ACC112 (cell line): ENCODE measurements at regions not wholly inside any gene's neighbourhood (a gene's known extent, or its start where the extent isn't known, plus 50 kb on each side); places are given as distances from the start of the nearest gene placed in this dataset.

ENCODE experiments used
- H2AFZ ChIP-seq: fragments of 200-600 bp; sonication (generic); one replicate; pipeline ENCODE4 v1.6.0; 2017; ENCODE audit warnings: antibody characterized with exemption, low read length; ENCODE audit not compliant: unreplicated experiment
- H3K27ac ChIP-seq: fragments of 200-600 bp; sonication (generic); 2 replicates; pipeline ENCODE4 v1.5.1; 2014; ENCODE audit warnings: low read depth, mild to moderate bottlenecking, antibody characterized with exemption, low read length, moderate library complexity
- H3K27me3 ChIP-seq: fragments of 200-600 bp; sonication (generic); 2 replicates; pipeline ENCODE4 v1.6.1; 2014; ENCODE audit warnings: mild to moderate bottlenecking, antibody characterized with exemption, low read length, moderate library complexity, mixed read lengths; ENCODE audit not compliant: insufficient read depth
- H3K36me3 ChIP-seq: fragments of 200-600 bp; sonication (generic); 2 replicates; pipeline ENCODE4 v1.6.1; 2016; ENCODE audit warnings: mild to moderate bottlenecking, antibody characterized with exemption, low read length, moderate library complexity, mixed read lengths; ENCODE audit not compliant: insufficient read depth
- H3K4me1 ChIP-seq: fragments of 200-600 bp; sonication (generic); one replicate; pipeline ENCODE4 v1.6.1; 2016; ENCODE audit warnings: low read length, mixed read lengths; ENCODE audit not compliant: insufficient read depth, unreplicated experiment, control insufficient read depth
- H3K4me3 ChIP-seq: fragments of 200-600 bp; sonication (generic); 2 replicates; pipeline ENCODE4 v1.5.1; 2014; ENCODE audit warnings: mild to moderate bottlenecking, low read depth, low read length
- H3K79me2 ChIP-seq: fragments of 200-600 bp; sonication (generic); one replicate; pipeline ENCODE4 v1.6.0; 2016; ENCODE audit warnings: low read length; ENCODE audit not compliant: control insufficient read depth, unreplicated experiment, insufficient read depth

GRCh38 chr13:33751151-33751550, 66.8 kb upstream of the RFC3 start:
- no peaks in the 10 kb centered on the region for H3K36me3 ChIP-seq
- no peaks in the 10 kb centered on the region for H3K4me1 ChIP-seq
- H2AFZ ChIP-seq, result no peak overlapping the region
- H3K27me3 ChIP-seq, result no peaks in the 10 kb centered on the region
- H3K4me3 ChIP-seq, result no peak overlapping the region
- H3K27ac ChIP-seq, result no peak overlapping the region
- no peaks in the 10 kb centered on the region for H3K79me2 ChIP-seq

GRCh38 chr13:33752094-33752493, 65.9 kb upstream of the RFC3 start:
- Histone ChIP-seq H3K27me3 (no peaks in the 10 kb centered on the region), H2AFZ (no peak overlapping the region), H3K79me2 (no peaks in the 10 kb centered on the region), H3K27ac (no peak overlapping the region), H3K4me1 (no peaks in the 10 kb centered on the region), H3K4me3 (no peak overlapping the region), H3K36me3 (no peaks in the 10 kb centered on the region)

GRCh38 chr13:33752597-33752996, 65.4 kb upstream of the RFC3 start:
- Histone ChIP-seq H2AFZ (no peak overlapping the region), H3K4me1 (no peaks in the 10 kb centered on the region), H3K79me2 (no peaks in the 10 kb centered on the region), H3K36me3 (no peaks in the 10 kb centered on the region), H3K4me3 (no peak overlapping the region), H3K27ac (no peak overlapping the region), H3K27me3 (no peaks in the 10 kb centered on the region)

GRCh38 chr13:33756929-33757328, 61.0 kb upstream of the RFC3 start:
- no peak overlapping the region for H3K27ac ChIP-seq
- no peak overlapping the region for H3K4me3 ChIP-seq
- H2AFZ ChIP-seq, result no peak overlapping the region
- H3K36me3 ChIP-seq, result no peaks in the 10 kb centered on the region
- H3K27me3 ChIP-seq, result no peaks in the 10 kb centered on the region
- no peaks in the 10 kb centered on the region for H3K79me2 ChIP-seq
- H3K4me1 ChIP-seq, result no peaks in the 10 kb centered on the region

GRCh38 chr13:33757713-33758112, 60.2 kb upstream of the RFC3 start:
- Histone ChIP-seq H3K4me1 (no peaks in the 10 kb centered on the region), H3K4me3 (no peak overlapping the region), H3K27me3 (no peaks in the 10 kb centered on the region), H3K79me2 (no peaks in the 10 kb centered on the region), H3K27ac (no peak overlapping the region), H3K36me3 (no peaks in the 10 kb centered on the region), H2AFZ (no peak overlapping the region)

- no peaks in the 10 kb centered on the region for H3K36me3 ChIP-seq
- no peaks in the 10 kb centered on the region for H3K79me2 ChIP-seq
- no peak overlapping the region for H3K4me3 ChIP-seq
- H2AFZ ChIP-seq, result no peak overlapping the region
- H3K27me3 ChIP-seq, result no peaks in the 10 kb centered on the region
- H3K27ac ChIP-seq, result no peak overlapping the region
- no peaks in the 10 kb centered on the region for H3K4me1 ChIP-seq
Measured at GRCh38 chr13:33758113-33758512, 59.8 kb upstream of the RFC3 start.

GRCh38 chr13:33761740-33762139, 56.2 kb upstream of the RFC3 start:
- no peak overlapping the region for H2AFZ ChIP-seq

GRCh38 chr13:33763021-33763420, 54.9 kb upstream of the RFC3 start:
- Histone ChIP-seq H3K79me2 (no peaks in the 10 kb centered on the region), H3K27ac (no peak overlapping the region), H3K4me3 (no peak overlapping the region), H3K36me3 (no peaks in the 10 kb centered on the region), H2AFZ (no peak overlapping the region), H3K4me1 (no peaks in the 10 kb centered on the region), H3K27me3 (no peaks in the 10 kb centered on the region)

More at GRCh38 chr13:33761740-33762139, 56.2 kb upstream of the RFC3 start:
- Histone ChIP-seq H3K4me3 (no peak overlapping the region), H3K27ac (no peak overlapping the region), H3K36me3 (no peaks in the 10 kb centered on the region), H3K4me1 (no peaks in the 10 kb centered on the region), H3K79me2 (no peaks in the 10 kb centered on the region), H3K27me3 (no peaks in the 10 kb centered on the region)

- no peaks in the 10 kb centered on the region for H3K79me2 ChIP-seq
- no peaks in the 10 kb centered on the region for H3K36me3 ChIP-seq
- no peaks in the 10 kb centered on the region for H3K4me1 ChIP-seq
- H3K27ac ChIP-seq, result no peak overlapping the region
- no peak overlapping the region for H3K4me3 ChIP-seq
- no peak overlapping the region for H2AFZ ChIP-seq
- H3K27me3 ChIP-seq, result no peaks in the 10 kb centered on the region
Measured at GRCh38 chr13:33764716-33765115, 53.2 kb upstream of the RFC3 start.

- H2AFZ ChIP-seq, result no peak overlapping the region
- H3K79me2 ChIP-seq, result no peaks in the 10 kb centered on the region
- no peaks in the 10 kb centered on the region for H3K4me1 ChIP-seq
- H3K4me3 ChIP-seq, result no peak overlapping the region
- H3K36me3 ChIP-seq, result no peaks in the 10 kb centered on the region
- H3K27me3 ChIP-seq, result no peaks in the 10 kb centered on the region
- no peak overlapping the region for H3K27ac ChIP-seq
Measured at GRCh38 chr13:33766329-33767123, 51.4 kb upstream of the RFC3 start.

GRCh38 chr13:33767140-33767539, 50.8 kb upstream of the RFC3 start:
- Histone ChIP-seq H3K27me3 (no peaks in the 10 kb centered on the region), H3K4me3 (no peak overlapping the region), H3K79me2 (no peaks in the 10 kb centered on the region), H3K4me1 (no peaks in the 10 kb centered on the region), H3K27ac (no peak overlapping the region), H2AFZ (no peak overlapping the region), H3K36me3 (no peaks in the 10 kb centered on the region)
